Renal pelvis (tissue), 1 donor: ENCODE measurements at regions not wholly inside any gene's neighbourhood (a gene's known extent, or its start where the extent isn't known, plus 50 kb on each side); places are given as distances from the start of the nearest gene placed in this dataset.
A peak's percentile ranks its signal among the peaks of the same experiment; 100 is the strongest.

Experiments
- DNase-seq: peaks from one replicate; pipeline ENCODE4 v3.0.0-alpha.2; 2013

GRCh38 chr4:14249226-14249625, 621.7 kb upstream of the BOD1L1 start:
- DNase-seq, result no peak

- DNase-seq, result peak; percentile 8
These were observed 626.7 kb upstream of the BOD1L1 start for GRCh38 chr4:14254252-14254651.

GRCh38 chr4:14254926-14255325, 627.4 kb upstream of the BOD1L1 start:
- DNase-seq, result no peak

GRCh38 chr4:14257903-14258302, 630.4 kb upstream of the BOD1L1 start:
- no peak for DNase-seq

GRCh38 chr4:14259936-14260335, 632.4 kb upstream of the BOD1L1 start:
- no peak for DNase-seq

GRCh38 chr4:14260591-14260990, 633.1 kb upstream of the BOD1L1 start:
- no peak for DNase-seq

- DNase-seq, result no peak
These were observed 634.7 kb upstream of the BOD1L1 start for GRCh38 chr4:14262221-14262620.

GRCh38 chr4:14264437-14264836, 636.9 kb upstream of the BOD1L1 start:
- no peak for DNase-seq

- DNase-seq, result no peak
These were observed 638.1 kb upstream of the BOD1L1 start for GRCh38 chr4:14265651-14266050.

GRCh38 chr4:14267373-14268060, 640.0 kb upstream of the BOD1L1 start:
- DNase-seq, result no peak

- DNase-seq, result no peak
These were observed 642.3 kb upstream of the BOD1L1 start for GRCh38 chr4:14269824-14270223.

GRCh38 chr4:14272206-14272605, 644.7 kb upstream of the BOD1L1 start:
- DNase-seq, result no peak

- DNase-seq, result no peak
These were observed 650.0 kb upstream of the BOD1L1 start for GRCh38 chr4:14277505-14277904.

GRCh38 chr4:14280567-14280966, 653.0 kb upstream of the BOD1L1 start:
- DNase-seq, result no peak

- no peak for DNase-seq
These were observed 657.1 kb upstream of the BOD1L1 start for GRCh38 chr4:14284578-14284977.

- no peak for DNase-seq
These were observed 662.2 kb upstream of the BOD1L1 start for GRCh38 chr4:14289708-14290107.

GRCh38 chr4:14293582-14293981, 666.1 kb upstream of the BOD1L1 start:
- no peak for DNase-seq

- DNase-seq, result no peak
These were observed 667.1 kb upstream of the BOD1L1 start for GRCh38 chr4:14294611-14295010.

- no peak for DNase-seq
These were observed 671.6 kb upstream of the BOD1L1 start for GRCh38 chr4:14299166-14299565.

GRCh38 chr4:14302021-14302420, 674.5 kb upstream of the BOD1L1 start:
- DNase-seq, result no peak

GRCh38 chr4:14303856-14304255, 676.3 kb upstream of the BOD1L1 start:
- DNase-seq, result no peak

GRCh38 chr4:14308229-14308651, 680.7 kb upstream of the BOD1L1 start:
- DNase-seq, result no peak

- DNase-seq, result no peak
These were observed 681.9 kb upstream of the BOD1L1 start for GRCh38 chr4:14309431-14309830.

GRCh38 chr4:14313757-14314156, 686.2 kb upstream of the BOD1L1 start:
- DNase-seq, result no peak
